Frontal cortex (tissue), 3 donors: ENCODE measurements at regions not wholly inside any gene's neighbourhood (a gene's known extent, or its start where the extent isn't known, plus 50 kb on each side); places are given as distances from the start of the nearest gene placed in this dataset.

Source experiments
- DNase-seq, 2 donors: peaks; one replicate each; pipeline ENCODE4 v3.0.0; 2012; ENCODE audit warnings: low spot score in 2 of 2
- FAIRE-seq: peaks from 2 replicates; lab custom pipeline; 2012; peaks lifted over from hg19 to GRCh38; lab: Jason Lieb, UNC
- donor health status: control.
- donor health status: control.
- donor health status: control.

- FAIRE-seq (no peak), DNase-seq (no peak)
Measured at GRCh38 chr16:22671301-22672076, 142.5 kb upstream of the HS3ST2 start.

- FAIRE-seq: no peak
Measured at GRCh38 chr16:22672830-22673210, 141.1 kb upstream of the HS3ST2 start.

GRCh38 chr16:22673421-22673831 is 140.5 kb upstream of the HS3ST2 start:
- DNase-seq (no peak), FAIRE-seq (no peak)

More at GRCh38 chr16:22672830-22673210, 141.1 kb upstream of the HS3ST2 start:
- no peak for DNase-seq

GRCh38 chr16:22674832-22675191 is 139.2 kb upstream of the HS3ST2 start:
- DNase-seq (no peak), FAIRE-seq (no peak)

GRCh38 chr16:22675745-22676540 is 138.0 kb upstream of the HS3ST2 start:
- FAIRE-seq: no peak
- DNase-seq: no peak

GRCh38 chr16:22677024-22677830 is 136.7 kb upstream of the HS3ST2 start:
- DNase-seq (no peak), FAIRE-seq (no peak)

- DNase-seq (no peak), FAIRE-seq (no peak)
Measured at GRCh38 chr16:22678311-22678710, 135.7 kb upstream of the HS3ST2 start.

- FAIRE-seq: no peak
- no peak for DNase-seq
Measured at GRCh38 chr16:22681554-22682291, 132.2 kb upstream of the HS3ST2 start.

- FAIRE-seq (no peak), DNase-seq (no peak)
Measured at GRCh38 chr16:22683258-22683657, 130.7 kb upstream of the HS3ST2 start.

GRCh38 chr16:22683730-22684573 is 130.0 kb upstream of the HS3ST2 start:
- no peak for DNase-seq
- no peak for FAIRE-seq

- FAIRE-seq (no peak), DNase-seq (no peak)
Measured at GRCh38 chr16:22684574-22685458, 129.1 kb upstream of the HS3ST2 start.

GRCh38 chr16:22685459-22685830 is 128.5 kb upstream of the HS3ST2 start:
- no peak for FAIRE-seq
- no peak for DNase-seq

- no peak for FAIRE-seq
Measured at GRCh38 chr16:22687031-22687530, 126.9 kb upstream of the HS3ST2 start.

GRCh38 chr16:22688463-22688862 is 125.5 kb upstream of the HS3ST2 start:
- FAIRE-seq (no peak), DNase-seq (no peak)

More at GRCh38 chr16:22687031-22687530, 126.9 kb upstream of the HS3ST2 start:
- DNase-seq: no peak

- DNase-seq (no peak), FAIRE-seq (no peak)
Measured at GRCh38 chr16:22688930-22689329, 125.0 kb upstream of the HS3ST2 start.

GRCh38 chr16:22691335-22691734 is 122.6 kb upstream of the HS3ST2 start:
- FAIRE-seq: no peak
- DNase-seq: no peak

GRCh38 chr16:22692034-22692433 is 121.9 kb upstream of the HS3ST2 start:
- DNase-seq: no peak
- FAIRE-seq: no peak
